ENCODE measurements at regions not wholly inside any gene's neighbourhood (a gene's known extent, or its start where the extent isn't known, plus 50 kb on each side); places are given as distances from the start of the nearest gene placed in this dataset.
A peak's percentile ranks its signal among the peaks of the same experiment; 100 is the strongest.

- DNase-seq, result no peak
- H3K4me1 ChIP-seq (ENCODE audit: insufficient read depth), result no peaks in the 10 kb centered on the region
- H3K9me3 ChIP-seq, result no peaks in the 10 kb centered on the region
- H3K27ac ChIP-seq, result no peak overlapping the region
- WGBS, 3 donors, result 7 to 14% (median 13%) methylated on average over 4 of the region's 4 CpGs
- intact Hi-C loops (cut with DNase I), result no loop called here
- H3K36me3 ChIP-seq, result no peaks in the 10 kb centered on the region
- H3K27me3 ChIP-seq, result no peaks in the 10 kb centered on the region
- H3K4me3 ChIP-seq, result no peak overlapping the region
- TF ChIP-seq POLR2A (IDR thresholded peaks at IDR 0.05), result no peak
- no peak for TF ChIP-seq CTCF (IDR thresholded peaks at IDR 0.05)
- no peak for TF ChIP-seq EP300 (IDR thresholded peaks at IDR 0.05)
Measured at GRCh38 chr10:109474812-109475211, 448.5 kb downstream of the XPNPEP1 start.

- WGBS, 3 donors, result 42 to 44% (median 44%) methylated on average over 4 of the region's 4 CpGs
- intact Hi-C loops (cut with DNase I), result no loop called here
Measured at GRCh38 chr10:109474261-109474660, 449.1 kb downstream of the XPNPEP1 start.

DNA sequence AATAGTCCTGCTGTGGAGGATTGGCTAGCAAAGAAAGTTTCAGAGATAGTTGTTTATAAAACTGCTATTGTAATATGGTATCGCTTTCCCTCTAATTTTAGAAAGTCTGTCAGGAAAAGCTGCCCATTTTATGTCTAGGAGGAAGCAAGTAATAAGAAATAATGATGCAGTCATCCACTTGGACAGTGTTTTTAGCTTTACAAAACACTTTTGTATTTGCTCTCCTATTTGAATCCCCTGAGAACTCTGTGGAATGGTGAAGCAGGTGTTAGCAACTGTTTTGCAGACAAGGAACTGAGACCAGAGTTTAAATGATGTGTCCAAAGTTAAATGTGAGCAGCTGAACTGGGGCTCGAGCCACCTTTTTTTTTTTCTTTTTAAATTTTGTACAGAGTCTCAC lies 455.8 kb downstream of the XPNPEP1 start:
- no peaks in the 10 kb centered on the region for H3K36me3 ChIP-seq
- no peak overlapping the region for H3K27ac ChIP-seq
- TF ChIP-seq POLR2A (IDR thresholded peaks at IDR 0.05) (no peak), EP300 (IDR thresholded peaks at IDR 0.05) (no peak), CTCF (IDR thresholded peaks at IDR 0.05) (no peak)
- no peaks in the 10 kb centered on the region for H3K9me3 ChIP-seq
- DNase-seq, result no peak
- intact Hi-C loops (cut with DNase I), result no loop called here
- no peak overlapping the region for H3K4me3 ChIP-seq
- WGBS, 3 donors, result 80 to 91% (median 90%) methylated on average over 2 of the region's 2 CpGs
- H3K27me3 ChIP-seq, result no peaks in the 10 kb centered on the region
- H3K4me1 ChIP-seq (ENCODE audit: insufficient read depth), result no peaks in the 10 kb centered on the region

More at GRCh38 chr10:109474261-109474660, 449.1 kb downstream of the XPNPEP1 start:
- DNase-seq, result no peak
- Histone ChIP-seq H3K36me3 (no peaks in the 10 kb centered on the region), H3K4me1 (ENCODE audit: insufficient read depth) (no peaks in the 10 kb centered on the region), H3K27ac (no peak overlapping the region), H3K4me3 (no peak overlapping the region), H3K9me3 (no peaks in the 10 kb centered on the region), H3K27me3 (no peaks in the 10 kb centered on the region)
- TF ChIP-seq CTCF (IDR thresholded peaks at IDR 0.05) (no peak), POLR2A (IDR thresholded peaks at IDR 0.05) (no peak), EP300 (IDR thresholded peaks at IDR 0.05) (no peak)

- no peak overlapping the region for H3K27ac ChIP-seq
- no peak overlapping the region for H3K4me3 ChIP-seq
- no peak for TF ChIP-seq EP300 (IDR thresholded peaks at IDR 0.05)
- no peak for TF ChIP-seq POLR2A (IDR thresholded peaks at IDR 0.05)
- TF ChIP-seq CTCF (IDR thresholded peaks at IDR 0.05), result no peak
- H3K27me3 ChIP-seq, result no peaks in the 10 kb centered on the region
- intact Hi-C loops (cut with DNase I), result no loop called here
- H3K4me1 ChIP-seq (ENCODE audit: insufficient read depth), result no peaks in the 10 kb centered on the region
- H3K36me3 ChIP-seq, result no peaks in the 10 kb centered on the region
- DNase-seq, result no peak
- no peaks in the 10 kb centered on the region for H3K9me3 ChIP-seq
- 83 to 95% (median 88%) methylated on average over 3 of the region's 3 CpGs for WGBS, 3 donors
Measured at GRCh38 chr10:109464949-109465348, 458.4 kb downstream of the XPNPEP1 start.

GRCh38 chr10:109457302-109457638 lies 466.0 kb downstream of the XPNPEP1 start:
- Histone ChIP-seq H3K9me3 (peaks cover 0 to 7% of the 10 kb centered on the region in 2 donors), H3K4me1 (ENCODE audit: insufficient read depth) (no peaks in the 10 kb centered on the region), H3K36me3 (no peaks in the 10 kb centered on the region), H3K27me3 (no peaks in the 10 kb centered on the region), H3K4me3 (peak overlapping the region; percentile 34), H3K27ac (no peak overlapping the region)
- DNase-seq, result no peak
- no peak for TF ChIP-seq POLR2A (IDR thresholded peaks at IDR 0.05)
- TF ChIP-seq EP300 (IDR thresholded peaks at IDR 0.05), result no peak
- no peak for TF ChIP-seq CTCF (IDR thresholded peaks at IDR 0.05)
- intact Hi-C loops (cut with DNase I), result no loop called here
- 3 to 7% (median 4%) methylated on average over 9 of the region's 9 CpGs for WGBS, 3 donors

Data from ovary (tissue), 7 donors.